GM23338 (cell line): ENCODE measurements at regions not wholly inside any gene's neighbourhood (a gene's known extent, or its start where the extent isn't known, plus 50 kb on each side); places are given as distances from the start of the nearest gene placed in this dataset.

Experiments
- ATAC-seq: fragments of 200-7000 bp; cut with Tn5 transposase; 3 replicates; pipeline ENCODE4 v1.9.1; 2020
- DNase-seq: peaks from one replicate; pipeline ENCODE4 v3.0.0-alpha.2; 2015; ENCODE audit warnings: low spot score
- H2AFZ ChIP-seq: fragments of 200-600 bp; sonication (generic); 2 replicates; pipeline ENCODE4 v1.8.0; 2016; ENCODE audit warnings: antibody characterized with exemption, mild to moderate bottlenecking, moderate library complexity
- H3F3A ChIP-seq: fragments of 200-600 bp; sonication (generic); replicated peaks from 2 replicates; pipeline ENCODE4 v1.8.0; 2017; ENCODE audit warnings: antibody characterized with exemption, mixed run types, low read depth
- H3K27ac ChIP-seq: fragments of 200-600 bp; sonication (generic); 2 replicates; pipeline ENCODE4 v1.6.1; 2016; ENCODE audit warnings: low read depth
- H3K27me3 ChIP-seq: fragments of 200-600 bp; sonication (generic); 2 replicates; pipeline ENCODE4 v1.8.0; 2016; ENCODE audit warnings: mild to moderate bottlenecking, mixed run types, moderate library complexity; ENCODE audit not compliant: insufficient read depth
- H3K36me3 ChIP-seq: fragments of 200-600 bp; sonication (generic); 2 replicates; pipeline ENCODE4 v1.8.0; 2016; ENCODE audit warnings: mild to moderate bottlenecking; ENCODE audit not compliant: insufficient read depth
- H3K4me1 ChIP-seq: fragments of 200-600 bp; sonication (generic); 2 replicates; pipeline ENCODE4 v1.8.0; 2016; ENCODE audit warnings: mild to moderate bottlenecking, moderate library complexity; ENCODE audit not compliant: insufficient read depth
- H3K4me2 ChIP-seq: fragments of 200-600 bp; sonication (generic); 2 replicates; pipeline ENCODE4 v1.7.1; 2017; ENCODE audit warnings: mixed run types
- H3K4me3 ChIP-seq: fragments of 200-600 bp; sonication (generic); 2 replicates; pipeline ENCODE4 v1.6.1; 2016; ENCODE audit warnings: mixed run types
- H3K79me2 ChIP-seq: fragments of 200-600 bp; sonication (generic); replicated peaks from 2 replicates; pipeline ENCODE4 v1.8.0; 2017; ENCODE audit warnings: mild to moderate bottlenecking; ENCODE audit not compliant: insufficient read depth
- H3K9me2 ChIP-seq: fragments of 200-600 bp; sonication (generic); 2 replicates; pipeline ENCODE4 v1.8.0; 2017; ENCODE audit not compliant: insufficient read depth
- H4K20me1 ChIP-seq: fragments of 200-600 bp; sonication (generic); replicated peaks from 2 replicates; pipeline ENCODE4 v1.8.0; 2017; ENCODE audit warnings: mild to moderate bottlenecking; ENCODE audit not compliant: insufficient read depth
- H3K27ac Mint-ChIP-seq: 2 replicates; pipeline ENCODE4 v1.8.0; 2020; ENCODE audit warnings: inconsistent platforms, mild to moderate bottlenecking, moderate library complexity, mixed read lengths
- H3K27me3 Mint-ChIP-seq: 3 replicates; pipeline ENCODE4 v1.8.0; 2022; ENCODE audit warnings: low read depth, mild to moderate bottlenecking, moderate library complexity, mixed read lengths, inconsistent platforms; ENCODE audit not compliant: insufficient read depth, poor library complexity
- H3K36me3 Mint-ChIP-seq: 3 replicates; pipeline ENCODE4 v1.8.0; 2021; ENCODE audit warnings: low read depth, mild to moderate bottlenecking, inconsistent platforms, moderate library complexity, mixed read lengths
- H3K4me1 Mint-ChIP-seq: 3 replicates; pipeline ENCODE4 v1.8.0; 2020; ENCODE audit warnings: mild to moderate bottlenecking, inconsistent platforms, mixed read lengths
- H3K4me3 Mint-ChIP-seq: 3 replicates; pipeline ENCODE4 v1.8.0; 2021; ENCODE audit warnings: moderate library complexity, mild to moderate bottlenecking, inconsistent platforms, mixed read lengths
- H3K9me3 Mint-ChIP-seq: 3 replicates; pipeline ENCODE4 v1.8.0; 2020; ENCODE audit warnings: moderate library complexity, mild to moderate bottlenecking, inconsistent platforms, mixed read lengths
- CREB1 ChIP-seq: fragments of 250-450 bp; sonication (Bioruptor Pico); IDR thresholded peaks from 2 replicates; pipeline ENCODE4 v1.5.0; 2020; ENCODE audit warnings: low read depth, mild to moderate bottlenecking, moderate library complexity
- EZH2 ChIP-seq: fragments of 200-600 bp; sonication (generic); IDR thresholded peaks from one replicate; pipeline ENCODE4 v1.8.0; 2017; ENCODE audit warnings: antibody characterized with exemption, mild to moderate bottlenecking, low read depth; ENCODE audit not compliant: unreplicated experiment
- EZH2phosphoT487 ChIP-seq: fragments of 200-600 bp; sonication (generic); IDR thresholded peaks from one replicate; pipeline ENCODE4 v1.8.1; 2018; ENCODE audit warnings: antibody characterized with exemption; ENCODE audit not compliant: unreplicated experiment
- JUNB ChIP-seq: IDR thresholded peaks from one replicate; pipeline ENCODE4 v1.6.1; 2016; ENCODE audit warnings: antibody characterized with exemption; ENCODE audit not compliant: unreplicated experiment
- NANOG ChIP-seq: IDR thresholded peaks from 2 replicates; pipeline ENCODE4 v1.6.1; 2016; ENCODE audit warnings: antibody characterized with exemption, borderline replicate concordance
- POLR2AphosphoS5 ChIP-seq: IDR thresholded peaks from 2 replicates; pipeline ENCODE4 v1.6.1; 2016; ENCODE audit warnings: antibody characterized with exemption, low read depth
- STAT1 ChIP-seq: IDR thresholded peaks from one replicate; pipeline ENCODE4 v1.6.1; 2016; ENCODE audit warnings: antibody characterized with exemption; ENCODE audit not compliant: unreplicated experiment
- ZNF114 ChIP-seq: fragments of 250-450 bp; sonication (Bioruptor Pico); IDR thresholded peaks from 2 replicates; pipeline ENCODE4 v1.5.0; 2020; ENCODE audit warnings: mild to moderate bottlenecking, moderate library complexity
- ZNF331 ChIP-seq: fragments of 250-450 bp; sonication (Bioruptor Pico); IDR thresholded peaks from 2 replicates; pipeline ENCODE4 v1.5.0; 2020; ENCODE audit warnings: low read depth, mild to moderate bottlenecking, moderate library complexity
- TF ChIP-seq, protein P1 (sequence below), 2 experiments: fragments of 200-600 bp in 1 of 2; sonication (generic) in 1 of 2; conservative IDR thresholded peaks; 2 replicates each; pipeline versions ENCODE4 v1.5.1 to v1.6.1; 2016 to 2017; ENCODE audit warnings: antibody characterized with exemption in 2 of 2, low read depth in 2 of 2, mild to moderate bottlenecking in 2 of 2, moderate library complexity in 1 of 2
- TF ChIP-seq, protein P2 (sequence below): IDR thresholded peaks from 2 replicates; pipeline ENCODE4 v1.6.1; 2016; ENCODE audit warnings: antibody characterized with exemption
- TF ChIP-seq, protein P3 (sequence below): fragments of 250-450 bp; sonication (Bioruptor Pico); IDR thresholded peaks from 2 replicates; pipeline ENCODE4 v1.5.0; 2020; ENCODE audit warnings: mild to moderate bottlenecking, moderate library complexity
- TF ChIP-seq, protein P4 (sequence below): IDR thresholded peaks from one replicate; pipeline ENCODE4 v1.6.1; 2018; ENCODE audit warnings: antibody characterized with exemption; ENCODE audit not compliant: unreplicated experiment

DNA sequence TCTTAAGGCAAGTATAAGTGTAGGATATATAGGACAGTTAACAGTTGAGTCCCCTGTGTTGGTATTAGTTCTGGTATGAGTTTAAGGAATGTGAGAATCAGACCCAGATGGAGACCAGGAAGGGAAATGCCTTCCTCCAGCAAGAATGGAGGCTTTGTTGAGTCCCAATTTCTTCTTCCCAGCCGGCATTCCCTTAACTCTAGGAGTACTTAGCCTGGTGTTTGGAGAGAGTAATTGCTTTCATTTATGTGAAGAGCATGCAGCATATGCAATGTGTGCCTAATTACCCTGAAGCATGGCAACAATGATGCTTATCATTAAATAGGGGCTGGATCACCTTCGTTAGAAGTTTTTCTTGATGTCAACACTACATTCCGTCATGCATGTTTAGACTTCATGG is 225.9 kb upstream of the XYLT1 start:
- peak; percentile 8 for DNase-seq
- no peak overlapping the region for H3K4me3 ChIP-seq
- H3K9me2 ChIP-seq: peaks cover 5% of the 10 kb centered on the region; the same call in 1 of the 2 replicates
- no peak overlapping the region for H2AFZ ChIP-seq
- no peak overlapping the region for H3K4me2 ChIP-seq
- H3F3A ChIP-seq: no peaks in the 10 kb centered on the region
- no peak for TF ChIP-seq POLR2AphosphoS5
- TF ChIP-seq, protein P1, sequence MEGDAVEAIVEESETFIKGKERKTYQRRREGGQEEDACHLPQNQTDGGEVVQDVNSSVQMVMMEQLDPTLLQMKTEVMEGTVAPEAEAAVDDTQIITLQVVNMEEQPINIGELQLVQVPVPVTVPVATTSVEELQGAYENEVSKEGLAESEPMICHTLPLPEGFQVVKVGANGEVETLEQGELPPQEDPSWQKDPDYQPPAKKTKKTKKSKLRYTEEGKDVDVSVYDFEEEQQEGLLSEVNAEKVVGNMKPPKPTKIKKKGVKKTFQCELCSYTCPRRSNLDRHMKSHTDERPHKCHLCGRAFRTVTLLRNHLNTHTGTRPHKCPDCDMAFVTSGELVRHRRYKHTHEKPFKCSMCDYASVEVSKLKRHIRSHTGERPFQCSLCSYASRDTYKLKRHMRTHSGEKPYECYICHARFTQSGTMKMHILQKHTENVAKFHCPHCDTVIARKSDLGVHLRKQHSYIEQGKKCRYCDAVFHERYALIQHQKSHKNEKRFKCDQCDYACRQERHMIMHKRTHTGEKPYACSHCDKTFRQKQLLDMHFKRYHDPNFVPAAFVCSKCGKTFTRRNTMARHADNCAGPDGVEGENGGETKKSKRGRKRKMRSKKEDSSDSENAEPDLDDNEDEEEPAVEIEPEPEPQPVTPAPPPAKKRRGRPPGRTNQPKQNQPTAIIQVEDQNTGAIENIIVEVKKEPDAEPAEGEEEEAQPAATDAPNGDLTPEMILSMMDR (conservative IDR thresholded peaks at IDR 0.05; ENCODE audit: low read depth in 2 of 2): no peak
- no peak for TF ChIP-seq NANOG
- TF ChIP-seq, protein P2, sequence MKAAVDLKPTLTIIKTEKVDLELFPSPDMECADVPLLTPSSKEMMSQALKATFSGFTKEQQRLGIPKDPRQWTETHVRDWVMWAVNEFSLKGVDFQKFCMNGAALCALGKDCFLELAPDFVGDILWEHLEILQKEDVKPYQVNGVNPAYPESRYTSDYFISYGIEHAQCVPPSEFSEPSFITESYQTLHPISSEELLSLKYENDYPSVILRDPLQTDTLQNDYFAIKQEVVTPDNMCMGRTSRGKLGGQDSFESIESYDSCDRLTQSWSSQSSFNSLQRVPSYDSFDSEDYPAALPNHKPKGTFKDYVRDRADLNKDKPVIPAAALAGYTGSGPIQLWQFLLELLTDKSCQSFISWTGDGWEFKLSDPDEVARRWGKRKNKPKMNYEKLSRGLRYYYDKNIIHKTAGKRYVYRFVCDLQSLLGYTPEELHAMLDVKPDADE: no peak
- no peak for TF ChIP-seq EZH2
- TF ChIP-seq STAT1: no peak
- no peak for TF ChIP-seq EZH2phosphoT487
- TF ChIP-seq, protein P3, sequence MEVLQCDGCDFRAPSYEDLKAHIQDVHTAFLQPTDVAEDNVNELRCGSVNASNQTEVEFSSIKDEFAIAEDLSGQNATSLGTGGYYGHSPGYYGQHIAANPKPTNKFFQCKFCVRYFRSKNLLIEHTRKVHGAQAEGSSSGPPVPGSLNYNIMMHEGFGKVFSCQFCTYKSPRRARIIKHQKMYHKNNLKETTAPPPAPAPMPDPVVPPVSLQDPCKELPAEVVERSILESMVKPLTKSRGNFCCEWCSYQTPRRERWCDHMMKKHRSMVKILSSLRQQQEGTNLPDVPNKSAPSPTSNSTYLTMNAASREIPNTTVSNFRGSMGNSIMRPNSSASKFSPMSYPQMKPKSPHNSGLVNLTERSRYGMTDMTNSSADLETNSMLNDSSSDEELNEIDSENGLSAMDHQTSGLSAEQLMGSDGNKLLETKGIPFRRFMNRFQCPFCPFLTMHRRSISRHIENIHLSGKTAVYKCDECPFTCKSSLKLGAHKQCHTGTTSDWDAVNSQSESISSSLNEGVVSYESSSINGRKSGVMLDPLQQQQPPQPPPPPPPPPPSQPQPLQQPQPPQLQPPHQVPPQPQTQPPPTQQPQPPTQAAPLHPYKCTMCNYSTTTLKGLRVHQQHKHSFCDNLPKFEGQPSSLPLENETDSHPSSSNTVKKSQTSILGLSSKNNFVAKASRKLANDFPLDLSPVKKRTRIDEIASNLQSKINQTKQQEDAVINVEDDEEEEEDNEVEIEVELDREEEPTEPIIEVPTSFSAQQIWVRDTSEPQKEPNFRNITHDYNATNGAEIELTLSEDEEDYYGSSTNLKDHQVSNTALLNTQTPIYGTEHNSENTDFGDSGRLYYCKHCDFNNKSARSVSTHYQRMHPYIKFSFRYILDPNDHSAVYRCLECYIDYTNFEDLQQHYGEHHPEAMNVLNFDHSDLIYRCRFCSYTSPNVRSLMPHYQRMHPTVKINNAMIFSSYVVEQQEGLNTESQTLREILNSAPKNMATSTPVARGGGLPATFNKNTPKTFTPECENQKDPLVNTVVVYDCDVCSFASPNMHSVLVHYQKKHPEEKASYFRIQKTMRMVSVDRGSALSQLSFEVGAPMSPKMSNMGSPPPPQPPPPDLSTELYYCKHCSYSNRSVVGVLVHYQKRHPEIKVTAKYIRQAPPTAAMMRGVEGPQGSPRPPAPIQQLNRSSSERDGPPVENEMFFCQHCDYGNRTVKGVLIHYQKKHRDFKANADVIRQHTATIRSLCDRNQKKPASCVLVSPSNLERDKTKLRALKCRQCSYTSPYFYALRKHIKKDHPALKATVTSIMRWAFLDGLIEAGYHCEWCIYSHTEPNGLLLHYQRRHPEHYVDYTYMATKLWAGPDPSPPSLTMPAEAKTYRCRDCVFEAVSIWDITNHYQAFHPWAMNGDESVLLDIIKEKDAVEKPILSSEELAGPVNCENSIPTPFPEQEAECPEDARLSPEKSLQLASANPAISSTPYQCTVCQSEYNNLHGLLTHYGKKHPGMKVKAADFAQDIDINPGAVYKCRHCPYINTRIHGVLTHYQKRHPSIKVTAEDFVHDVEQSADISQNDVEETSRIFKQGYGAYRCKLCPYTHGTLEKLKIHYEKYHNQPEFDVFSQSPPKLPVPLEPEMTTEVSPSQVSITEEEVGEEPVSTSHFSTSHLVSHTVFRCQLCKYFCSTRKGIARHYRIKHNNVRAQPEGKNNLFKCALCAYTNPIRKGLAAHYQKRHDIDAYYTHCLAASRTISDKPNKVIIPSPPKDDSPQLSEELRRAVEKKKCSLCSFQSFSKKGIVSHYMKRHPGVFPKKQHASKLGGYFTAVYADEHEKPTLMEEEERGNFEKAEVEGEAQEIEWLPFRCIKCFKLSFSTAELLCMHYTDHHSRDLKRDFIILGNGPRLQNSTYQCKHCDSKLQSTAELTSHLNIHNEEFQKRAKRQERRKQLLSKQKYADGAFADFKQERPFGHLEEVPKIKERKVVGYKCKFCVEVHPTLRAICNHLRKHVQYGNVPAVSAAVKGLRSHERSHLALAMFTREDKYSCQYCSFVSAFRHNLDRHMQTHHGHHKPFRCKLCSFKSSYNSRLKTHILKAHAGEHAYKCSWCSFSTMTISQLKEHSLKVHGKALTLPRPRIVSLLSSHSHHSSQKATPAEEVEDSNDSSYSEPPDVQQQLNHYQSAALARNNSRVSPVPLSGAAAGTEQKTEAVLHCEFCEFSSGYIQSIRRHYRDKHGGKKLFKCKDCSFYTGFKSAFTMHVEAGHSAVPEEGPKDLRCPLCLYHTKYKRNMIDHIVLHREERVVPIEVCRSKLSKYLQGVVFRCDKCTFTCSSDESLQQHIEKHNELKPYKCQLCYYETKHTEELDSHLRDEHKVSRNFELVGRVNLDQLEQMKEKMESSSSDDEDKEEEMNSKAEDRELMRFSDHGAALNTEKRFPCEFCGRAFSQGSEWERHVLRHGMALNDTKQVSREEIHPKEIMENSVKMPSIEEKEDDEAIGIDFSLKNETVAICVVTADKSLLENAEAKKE (CRISPR knock-in tag): no peak
- TF ChIP-seq ZNF331 (CRISPR knock-in tag): no peak
- no peak for TF ChIP-seq CREB1 (CRISPR knock-in tag)
- TF ChIP-seq, protein P4, sequence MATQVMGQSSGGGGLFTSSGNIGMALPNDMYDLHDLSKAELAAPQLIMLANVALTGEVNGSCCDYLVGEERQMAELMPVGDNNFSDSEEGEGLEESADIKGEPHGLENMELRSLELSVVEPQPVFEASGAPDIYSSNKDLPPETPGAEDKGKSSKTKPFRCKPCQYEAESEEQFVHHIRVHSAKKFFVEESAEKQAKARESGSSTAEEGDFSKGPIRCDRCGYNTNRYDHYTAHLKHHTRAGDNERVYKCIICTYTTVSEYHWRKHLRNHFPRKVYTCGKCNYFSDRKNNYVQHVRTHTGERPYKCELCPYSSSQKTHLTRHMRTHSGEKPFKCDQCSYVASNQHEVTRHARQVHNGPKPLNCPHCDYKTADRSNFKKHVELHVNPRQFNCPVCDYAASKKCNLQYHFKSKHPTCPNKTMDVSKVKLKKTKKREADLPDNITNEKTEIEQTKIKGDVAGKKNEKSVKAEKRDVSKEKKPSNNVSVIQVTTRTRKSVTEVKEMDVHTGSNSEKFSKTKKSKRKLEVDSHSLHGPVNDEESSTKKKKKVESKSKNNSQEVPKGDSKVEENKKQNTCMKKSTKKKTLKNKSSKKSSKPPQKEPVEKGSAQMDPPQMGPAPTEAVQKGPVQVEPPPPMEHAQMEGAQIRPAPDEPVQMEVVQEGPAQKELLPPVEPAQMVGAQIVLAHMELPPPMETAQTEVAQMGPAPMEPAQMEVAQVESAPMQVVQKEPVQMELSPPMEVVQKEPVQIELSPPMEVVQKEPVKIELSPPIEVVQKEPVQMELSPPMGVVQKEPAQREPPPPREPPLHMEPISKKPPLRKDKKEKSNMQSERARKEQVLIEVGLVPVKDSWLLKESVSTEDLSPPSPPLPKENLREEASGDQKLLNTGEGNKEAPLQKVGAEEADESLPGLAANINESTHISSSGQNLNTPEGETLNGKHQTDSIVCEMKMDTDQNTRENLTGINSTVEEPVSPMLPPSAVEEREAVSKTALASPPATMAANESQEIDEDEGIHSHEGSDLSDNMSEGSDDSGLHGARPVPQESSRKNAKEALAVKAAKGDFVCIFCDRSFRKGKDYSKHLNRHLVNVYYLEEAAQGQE: no peak
- TF ChIP-seq ZNF114 (CRISPR knock-in tag): no peak
- no peak for TF ChIP-seq JUNB
- no peaks in the 10 kb centered on the region for H4K20me1 ChIP-seq
- Mint-ChIP-seq H3K27me3 (peaks cover 1% of the 10 kb centered on the region), H3K9me3 (no peaks in the 10 kb centered on the region), H3K27ac (no peak overlapping the region), H3K4me1 (peaks cover 14% of the 10 kb centered on the region), H3K36me3 (no peaks in the 10 kb centered on the region), H3K4me3 (no peak overlapping the region)
- no peak overlapping the region for H3K27ac ChIP-seq
- H3K4me1 ChIP-seq: peaks cover 4% of the 10 kb centered on the region; the same call in 1 of the 2 replicates
- H3K36me3 ChIP-seq: no peaks in the 10 kb centered on the region
- no peaks in the 10 kb centered on the region for H3K79me2 ChIP-seq
- no peak for ATAC-seq
- H3K27me3 ChIP-seq: no peaks in the 10 kb centered on the region
